ENCODE measurements at regions not wholly inside any gene's neighbourhood (a gene's known extent, or its start where the extent isn't known, plus 50 kb on each side); places are given as distances from the start of the nearest gene placed in this dataset.

DNA sequence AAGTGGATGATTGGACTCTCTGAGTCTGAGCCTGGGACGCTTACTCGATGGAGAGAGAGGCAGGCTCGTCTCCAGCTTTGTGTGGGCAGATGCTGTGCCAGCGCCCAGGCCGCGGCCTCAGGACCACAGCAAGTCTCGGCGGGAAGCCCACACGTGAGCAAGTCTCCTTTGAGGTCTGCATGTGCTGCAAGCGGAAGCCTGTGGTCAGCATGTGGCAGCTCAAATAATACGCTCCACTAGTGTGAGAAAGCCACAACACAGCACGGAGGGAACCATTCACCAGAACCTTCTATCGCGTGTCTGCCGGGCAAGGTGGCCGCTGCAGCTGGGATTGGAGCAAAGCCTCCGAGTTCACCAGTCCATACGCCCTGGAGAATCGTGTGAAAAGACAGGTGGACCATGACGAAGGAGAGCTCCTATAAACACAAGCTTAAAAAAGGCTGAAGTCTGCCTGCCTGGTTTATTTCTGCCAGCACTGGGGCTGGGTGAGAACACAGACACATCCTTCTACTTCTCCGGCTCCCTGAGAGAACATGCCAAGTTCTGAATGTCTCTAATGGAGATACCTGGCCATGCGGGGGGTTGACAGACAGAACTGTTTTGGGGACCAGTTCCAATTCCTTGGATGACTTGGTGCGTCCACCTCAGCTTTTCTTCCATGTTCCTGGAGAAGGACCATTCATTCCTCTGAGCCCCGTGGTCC, 82.0 kb upstream of the LRIG1 start:
- no peak overlapping the region for H3K9ac ChIP-seq (ENCODE audit: low read length)
- RAD21 ChIA-PET (ENCODE audit: low non-redundant PET in 1 of 2, low total read pairs in 2 of 2, uncharacterized antibody in 2 of 2, unreplicated experiment in 2 of 2) = no interaction called here
- H3K79me2 ChIP-seq (ENCODE audit: insufficient read depth, low read length) = no peaks in the 10 kb centered on the region

More for the DNA sequence above, 82.0 kb upstream of the LRIG1 start:
- Histone ChIP-seq H3K36me3 (ENCODE audit: control insufficient read depth in 1 of 2, insufficient read depth in 2 of 2, low read length in 2 of 2) (no peaks in the 10 kb centered on the region), H3K27me3 (ENCODE audit: insufficient read depth, low read length) (no peaks in the 10 kb centered on the region), H3K9me2 (ENCODE audit: insufficient read depth) (no peaks in the 10 kb centered on the region), H2AFZ (ENCODE audit: low read depth, low read length, poor library complexity, severe bottlenecking) (no peak overlapping the region), H3K4me2 (ENCODE audit: low read length) (no peak overlapping the region), H3K4me1 (ENCODE audit: control insufficient read depth in 1 of 2, insufficient read depth in 2 of 2, low read length in 2 of 2) (no peaks in the 10 kb centered on the region), H3K9me3 (ENCODE audit: control insufficient read depth in 1 of 2, insufficient read depth in 1 of 2, low read depth in 1 of 2, low read length in 2 of 2) (no peaks in the 10 kb centered on the region), H4K20me1 (ENCODE audit: insufficient read depth) (no peaks in the 10 kb centered on the region), H3K4me3 (replicated peaks in 1 of 2; ENCODE audit: low read depth in 1 of 2, low read length in 2 of 2) (no peak overlapping the region), H3K27ac (ENCODE audit: low read depth, low read length) (no peak overlapping the region)
- BruUV-seq (replicated peaks) = no TSS peak
- POLR2A ChIA-PET = no interaction called here
- TF ChIP-seq ZNF274 (IDR thresholded peaks at IDR 0.05; ENCODE audit: low read depth, low read length) (no peak), EGR1 (IDR thresholded peaks at IDR 0.05; ENCODE audit: low read depth) (no peak), SIN3A (IDR thresholded peaks at IDR 0.05; ENCODE audit: low read depth) (no peak), EZH2 (IDR thresholded peaks at IDR 0.05) (no peak), CBX3 (IDR thresholded peaks at IDR 0.05; ENCODE audit: low read depth) (no peak), POLR2A (IDR thresholded peaks at IDR 0.05; ENCODE audit: borderline replicate concordance, extremely low read depth, insufficient read depth, insufficient read length) (no peak), RAD21 (IDR thresholded peaks at IDR 0.05; ENCODE audit: low read depth) (no peak), YY1 (IDR thresholded peaks at IDR 0.05; ENCODE audit: extremely low read depth, insufficient replicate concordance, low read depth, low read length) (no peak), ELF1 (IDR thresholded peaks at IDR 0.05; ENCODE audit: borderline replicate concordance, low read depth) (no peak), EZH2phosphoT487 (IDR thresholded peaks at IDR 0.05; ENCODE audit: borderline replicate concordance) (no peak), ZFX (IDR thresholded peaks at IDR 0.05) (no peak)
- TF ChIP-seq, protein P1, sequence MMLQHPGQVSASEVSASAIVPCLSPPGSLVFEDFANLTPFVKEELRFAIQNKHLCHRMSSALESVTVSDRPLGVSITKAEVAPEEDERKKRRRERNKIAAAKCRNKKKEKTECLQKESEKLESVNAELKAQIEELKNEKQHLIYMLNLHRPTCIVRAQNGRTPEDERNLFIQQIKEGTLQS (IDR thresholded peaks at IDR 0.05) = no peak
- TF ChIP-seq, protein P2, sequence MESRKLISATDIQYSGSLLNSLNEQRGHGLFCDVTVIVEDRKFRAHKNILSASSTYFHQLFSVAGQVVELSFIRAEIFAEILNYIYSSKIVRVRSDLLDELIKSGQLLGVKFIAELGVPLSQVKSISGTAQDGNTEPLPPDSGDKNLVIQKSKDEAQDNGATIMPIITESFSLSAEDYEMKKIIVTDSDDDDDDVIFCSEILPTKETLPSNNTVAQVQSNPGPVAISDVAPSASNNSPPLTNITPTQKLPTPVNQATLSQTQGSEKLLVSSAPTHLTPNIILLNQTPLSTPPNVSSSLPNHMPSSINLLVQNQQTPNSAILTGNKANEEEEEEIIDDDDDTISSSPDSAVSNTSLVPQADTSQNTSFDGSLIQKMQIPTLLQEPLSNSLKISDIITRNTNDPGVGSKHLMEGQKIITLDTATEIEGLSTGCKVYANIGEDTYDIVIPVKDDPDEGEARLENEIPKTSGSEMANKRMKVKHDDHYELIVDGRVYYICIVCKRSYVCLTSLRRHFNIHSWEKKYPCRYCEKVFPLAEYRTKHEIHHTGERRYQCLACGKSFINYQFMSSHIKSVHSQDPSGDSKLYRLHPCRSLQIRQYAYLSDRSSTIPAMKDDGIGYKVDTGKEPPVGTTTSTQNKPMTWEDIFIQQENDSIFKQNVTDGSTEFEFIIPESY (IDR thresholded peaks at IDR 0.05; ENCODE audit: extremely low read depth, insufficient replicate concordance, low read length) = no peak
- TF ChIP-seq, protein P3, sequence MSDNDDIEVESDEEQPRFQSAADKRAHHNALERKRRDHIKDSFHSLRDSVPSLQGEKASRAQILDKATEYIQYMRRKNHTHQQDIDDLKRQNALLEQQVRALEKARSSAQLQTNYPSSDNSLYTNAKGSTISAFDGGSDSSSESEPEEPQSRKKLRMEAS (IDR thresholded peaks at IDR 0.05) = no peak
- TF ChIP-seq, protein P4, sequence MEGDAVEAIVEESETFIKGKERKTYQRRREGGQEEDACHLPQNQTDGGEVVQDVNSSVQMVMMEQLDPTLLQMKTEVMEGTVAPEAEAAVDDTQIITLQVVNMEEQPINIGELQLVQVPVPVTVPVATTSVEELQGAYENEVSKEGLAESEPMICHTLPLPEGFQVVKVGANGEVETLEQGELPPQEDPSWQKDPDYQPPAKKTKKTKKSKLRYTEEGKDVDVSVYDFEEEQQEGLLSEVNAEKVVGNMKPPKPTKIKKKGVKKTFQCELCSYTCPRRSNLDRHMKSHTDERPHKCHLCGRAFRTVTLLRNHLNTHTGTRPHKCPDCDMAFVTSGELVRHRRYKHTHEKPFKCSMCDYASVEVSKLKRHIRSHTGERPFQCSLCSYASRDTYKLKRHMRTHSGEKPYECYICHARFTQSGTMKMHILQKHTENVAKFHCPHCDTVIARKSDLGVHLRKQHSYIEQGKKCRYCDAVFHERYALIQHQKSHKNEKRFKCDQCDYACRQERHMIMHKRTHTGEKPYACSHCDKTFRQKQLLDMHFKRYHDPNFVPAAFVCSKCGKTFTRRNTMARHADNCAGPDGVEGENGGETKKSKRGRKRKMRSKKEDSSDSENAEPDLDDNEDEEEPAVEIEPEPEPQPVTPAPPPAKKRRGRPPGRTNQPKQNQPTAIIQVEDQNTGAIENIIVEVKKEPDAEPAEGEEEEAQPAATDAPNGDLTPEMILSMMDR (IDR thresholded peaks at IDR 0.05 in 2 of 3, conservative IDR thresholded peaks at IDR 0.05 in 1 of 3; ENCODE audit: borderline replicate concordance in 1 of 3, insufficient read depth in 1 of 3, low read depth in 2 of 3, low read length in 2 of 3) = no peak
- intact Hi-C loops (cut with micrococcal nuclease) = no loop called here
- DNase-seq (ENCODE audit: low read depth, low spot score) (no peak), ATAC-seq (no peak)
- CTCF ChIA-PET = no interaction called here

All from HCT116 (cell line).